ENCODE measurements at regions not wholly inside any gene's neighbourhood (a gene's known extent, or its start where the extent isn't known, plus 50 kb on each side); places are given as distances from the start of the nearest gene placed in this dataset.

GRCh38 chr12:27388650-27389049, 56.0 kb downstream of the BMAL2 start:
- TF ChIP-seq, protein P1, sequence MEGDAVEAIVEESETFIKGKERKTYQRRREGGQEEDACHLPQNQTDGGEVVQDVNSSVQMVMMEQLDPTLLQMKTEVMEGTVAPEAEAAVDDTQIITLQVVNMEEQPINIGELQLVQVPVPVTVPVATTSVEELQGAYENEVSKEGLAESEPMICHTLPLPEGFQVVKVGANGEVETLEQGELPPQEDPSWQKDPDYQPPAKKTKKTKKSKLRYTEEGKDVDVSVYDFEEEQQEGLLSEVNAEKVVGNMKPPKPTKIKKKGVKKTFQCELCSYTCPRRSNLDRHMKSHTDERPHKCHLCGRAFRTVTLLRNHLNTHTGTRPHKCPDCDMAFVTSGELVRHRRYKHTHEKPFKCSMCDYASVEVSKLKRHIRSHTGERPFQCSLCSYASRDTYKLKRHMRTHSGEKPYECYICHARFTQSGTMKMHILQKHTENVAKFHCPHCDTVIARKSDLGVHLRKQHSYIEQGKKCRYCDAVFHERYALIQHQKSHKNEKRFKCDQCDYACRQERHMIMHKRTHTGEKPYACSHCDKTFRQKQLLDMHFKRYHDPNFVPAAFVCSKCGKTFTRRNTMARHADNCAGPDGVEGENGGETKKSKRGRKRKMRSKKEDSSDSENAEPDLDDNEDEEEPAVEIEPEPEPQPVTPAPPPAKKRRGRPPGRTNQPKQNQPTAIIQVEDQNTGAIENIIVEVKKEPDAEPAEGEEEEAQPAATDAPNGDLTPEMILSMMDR (conservative IDR thresholded peaks at IDR 0.05; ENCODE audit: low read length) = no peak
- TF ChIP-seq EZH2phosphoT487 (IDR thresholded peaks at IDR 0.05; ENCODE audit: borderline replicate concordance, low read depth, low read length) = no peak

All from OCI-LY7 (cell line).